ENCODE measurements at regions not wholly inside any gene's neighbourhood (a gene's known extent, or its start where the extent isn't known, plus 50 kb on each side); places are given as distances from the start of the nearest gene placed in this dataset.

DNA sequence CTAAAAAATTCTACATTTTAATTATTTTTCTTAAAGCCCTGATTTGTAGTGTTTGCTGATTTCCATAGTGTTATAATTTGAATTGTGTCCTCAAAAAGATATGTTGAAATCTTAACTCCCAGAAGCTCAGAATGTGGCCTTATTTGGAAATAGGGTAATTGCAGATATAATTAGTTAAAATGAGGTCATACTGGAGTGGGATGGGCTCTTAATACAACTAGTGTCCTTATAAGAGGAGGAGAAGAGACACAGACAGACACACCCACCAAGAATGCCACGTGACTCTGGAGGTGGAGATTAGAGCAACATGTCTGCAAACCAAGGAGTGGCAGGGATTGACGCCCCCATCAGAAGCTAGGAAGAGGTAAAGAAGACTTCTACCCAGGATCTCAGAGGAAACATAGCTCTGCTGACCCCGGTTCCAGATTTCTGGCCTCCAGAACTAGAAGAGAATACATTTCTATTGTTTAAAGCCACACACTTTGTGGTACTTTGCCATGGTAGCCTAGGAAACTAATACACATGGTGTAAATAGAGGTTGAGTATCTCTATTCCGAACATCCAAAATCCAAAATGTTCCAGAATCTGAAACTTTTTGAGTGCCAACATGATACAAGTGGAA is 70.5 kb upstream of the IRF2 start:
- TF ChIP-seq SP140L (CRISPR knock-in tag; IDR thresholded peaks at IDR 0.05; ENCODE audit: borderline replicate concordance) (no peak), CHCHD3 (CRISPR knock-in tag; IDR thresholded peaks at IDR 0.05) (no peak), HDAC1 (CRISPR knock-in tag; IDR thresholded peaks at IDR 0.05) (no peak), GLI4 (CRISPR knock-in tag; IDR thresholded peaks at IDR 0.05; ENCODE audit: borderline replicate concordance) (no peak)
- TF ChIP-seq, protein P1, sequence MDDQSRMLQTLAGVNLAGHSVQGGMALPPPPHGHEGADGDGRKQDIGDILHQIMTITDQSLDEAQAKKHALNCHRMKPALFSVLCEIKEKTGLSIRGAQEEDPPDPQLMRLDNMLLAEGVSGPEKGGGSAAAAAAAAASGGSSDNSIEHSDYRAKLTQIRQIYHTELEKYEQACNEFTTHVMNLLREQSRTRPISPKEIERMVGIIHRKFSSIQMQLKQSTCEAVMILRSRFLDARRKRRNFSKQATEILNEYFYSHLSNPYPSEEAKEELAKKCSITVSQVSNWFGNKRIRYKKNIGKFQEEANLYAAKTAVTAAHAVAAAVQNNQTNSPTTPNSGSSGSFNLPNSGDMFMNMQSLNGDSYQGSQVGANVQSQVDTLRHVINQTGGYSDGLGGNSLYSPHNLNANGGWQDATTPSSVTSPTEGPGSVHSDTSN (CRISPR knock-in tag; IDR thresholded peaks at IDR 0.05; ENCODE audit: borderline replicate concordance): no peak

All from HepG2 (cell line).